Neural progenitor cell (in vitro differentiated cells): ENCODE measurements at regions not wholly inside any gene's neighbourhood (a gene's known extent, or its start where the extent isn't known, plus 50 kb on each side); places are given as distances from the start of the nearest gene placed in this dataset.
A peak's percentile ranks its signal among the peaks of the same experiment; 100 is the strongest.
"Not testable (repeated sequence)": the region's sequence is repeated elsewhere in the genome, so short reads cannot be mapped to it uniquely, and the experiment has no call there.

Experiments used
- DNase-seq: peaks from one replicate; pipeline ENCODE4 v3.0.0-alpha.2; 2016; ENCODE audit warnings: low spot score
- H2AFZ ChIP-seq: fragments of 200-600 bp; sonication (generic); replicated peaks from 2 replicates; pipeline ENCODE4 v1.6.1; 2016; ENCODE audit warnings: antibody characterized with exemption
- H3F3A ChIP-seq: fragments of 200-600 bp; sonication (generic); 2 replicates; pipeline ENCODE4 v1.6.1; 2016; ENCODE audit warnings: antibody characterized with exemption, low read depth
- H3K27ac ChIP-seq: fragments of 200-600 bp; sonication (generic); 2 replicates; pipeline ENCODE4 v1.5.1; 2016; ENCODE audit warnings: mild to moderate bottlenecking
- H3K27me3 ChIP-seq: fragments of 200-600 bp; sonication (generic); 2 replicates; pipeline ENCODE4 v1.6.1; 2016; ENCODE audit warnings: mild to moderate bottlenecking, moderate library complexity
- H3K36me3 ChIP-seq: fragments of 200-600 bp; sonication (generic); 2 replicates; pipeline ENCODE4 v1.5.1; 2016
- H3K4me1 ChIP-seq: fragments of 200-600 bp; sonication (generic); 2 replicates; pipeline ENCODE4 v1.6.1; 2016; ENCODE audit warnings: mixed run types
- H3K4me2 ChIP-seq: fragments of 200-600 bp; sonication (generic); 2 replicates; pipeline ENCODE4 v1.6.1; 2016
- H3K4me3 ChIP-seq: fragments of 200-600 bp; sonication (generic); 2 replicates; pipeline ENCODE4 v1.5.1; 2016
- H3K79me2 ChIP-seq: fragments of 200-600 bp; sonication (generic); 2 replicates; pipeline ENCODE4 v1.6.1; 2016; ENCODE audit warnings: low read depth
- H3K9ac ChIP-seq: fragments of 200-600 bp; sonication (generic); 2 replicates; pipeline ENCODE4 v1.6.1; 2016
- H3K9me3 ChIP-seq: fragments of 200-600 bp; sonication (generic); 2 replicates; pipeline ENCODE4 v1.5.1; 2016; ENCODE audit warnings: low read depth
- H4K20me1 ChIP-seq: fragments of 200-600 bp; sonication (generic); 2 replicates; pipeline ENCODE4 v1.6.1; 2016; ENCODE audit warnings: low read depth
- H3K27ac Mint-ChIP-seq: 3 replicates; pipeline ENCODE4 v1.8.0; 2021; ENCODE audit warnings: mixed read lengths
- H3K27me3 Mint-ChIP-seq: 2 replicates; pipeline ENCODE4 v1.8.0; 2022; ENCODE audit warnings: low read depth, mild to moderate bottlenecking, inconsistent platforms, moderate library complexity, mixed read lengths; ENCODE audit not compliant: insufficient read depth
- H3K36me3 Mint-ChIP-seq: 3 replicates; pipeline ENCODE4 v1.8.0; 2021; ENCODE audit warnings: mixed read lengths
- H3K4me1 Mint-ChIP-seq: 3 replicates; pipeline ENCODE4 v1.8.0; 2021; ENCODE audit warnings: mixed read lengths
- H3K4me3 Mint-ChIP-seq: 3 replicates; pipeline ENCODE4 v1.8.0; 2021; ENCODE audit warnings: mild to moderate bottlenecking, moderate library complexity, mixed read lengths
- H3K9me3 Mint-ChIP-seq: 3 replicates; pipeline ENCODE4 v1.8.0; 2020; ENCODE audit warnings: mixed read lengths
- CTCF ChIP-seq: fragments of 200-600 bp; sonication (generic); IDR thresholded peaks from 2 replicates; pipeline ENCODE4 v1.5.1; 2017; ENCODE audit warnings: antibody characterized with exemption, mild to moderate bottlenecking
- EZH2 ChIP-seq: fragments of 200-600 bp; sonication (generic); IDR thresholded peaks from 2 replicates; pipeline ENCODE4 v1.6.1; 2017; ENCODE audit warnings: antibody characterized with exemption, mild to moderate bottlenecking, moderate library complexity
- EZH2phosphoT487 ChIP-seq: fragments of 200-600 bp; sonication (generic); IDR thresholded peaks from 2 replicates; pipeline ENCODE4 v1.6.1; 2017; ENCODE audit warnings: antibody characterized with exemption

DNA sequence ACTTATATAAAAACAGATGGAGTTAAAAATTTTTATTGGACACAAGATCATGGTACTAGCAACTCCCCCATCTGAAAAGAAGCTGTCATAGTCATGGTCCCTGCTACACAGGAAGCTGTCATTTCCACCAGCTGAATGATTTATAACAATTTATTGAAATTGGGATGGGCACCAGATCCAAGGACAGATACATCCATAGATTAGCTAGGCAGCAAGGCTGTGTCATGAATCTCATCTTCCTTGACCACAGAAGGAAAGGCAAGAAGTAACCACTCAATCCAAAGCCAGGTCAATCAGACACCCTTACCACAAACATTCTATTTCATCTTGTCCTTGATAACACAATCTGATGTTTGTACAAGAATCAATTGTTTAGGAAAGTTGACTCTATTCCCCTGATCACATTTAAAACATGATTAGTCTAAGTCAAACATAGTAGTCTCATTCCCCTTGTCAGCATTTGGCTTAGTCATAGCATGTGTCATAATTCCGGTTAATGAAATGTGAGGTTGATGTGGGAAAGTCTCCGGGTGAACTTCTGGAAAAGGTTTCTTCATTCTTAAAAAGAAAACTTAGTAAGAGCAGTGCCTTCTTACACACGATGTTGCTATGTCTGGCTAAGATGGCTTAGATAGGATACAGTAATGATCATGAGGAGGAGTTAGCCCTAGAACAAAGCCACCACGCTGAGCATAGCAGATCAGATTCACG is 462.6 kb upstream of the PAPPA start:
- Histone ChIP-seq H3K4me2 (no peak overlapping the region), H3F3A (no peaks in the 10 kb centered on the region), H3K36me3 (no peaks in the 10 kb centered on the region), H3K9ac (no peak overlapping the region), H3K4me3 (no peak overlapping the region), H4K20me1 (no peaks in the 10 kb centered on the region), H2AFZ (no peak overlapping the region), H3K9me3 (no peaks in the 10 kb centered on the region), H3K4me1 (peaks cover 4% of the 10 kb centered on the region), H3K79me2 (no peaks in the 10 kb centered on the region), H3K27me3 (no peaks in the 10 kb centered on the region), H3K27ac (no peak overlapping the region)
- no peaks in the 10 kb centered on the region for H3K4me1 Mint-ChIP-seq
- H3K27me3 Mint-ChIP-seq, result peaks cover 2% of the 10 kb centered on the region
- H3K9me3 Mint-ChIP-seq, result no peaks in the 10 kb centered on the region
- TF ChIP-seq EZH2phosphoT487 (no peak), EZH2 (no peak), CTCF (no peak)
- no peak for DNase-seq
- no peak overlapping the region for H3K27ac Mint-ChIP-seq
- H3K4me3 Mint-ChIP-seq, result no peak overlapping the region
- H3K36me3 Mint-ChIP-seq, result no peaks in the 10 kb centered on the region

- no peaks in the 10 kb centered on the region for H3K9me3 ChIP-seq
- DNase-seq, result no peak
- no peak overlapping the region for H3K4me2 ChIP-seq
- Mint-ChIP-seq H3K27ac (no peak overlapping the region), H3K4me3 (no peak overlapping the region), H3K9me3 (no peaks in the 10 kb centered on the region), H3K27me3 (peaks cover 3% of the 10 kb centered on the region), H3K36me3 (no peaks in the 10 kb centered on the region), H3K4me1 (no peaks in the 10 kb centered on the region)
- H3K4me3 ChIP-seq, result no peak overlapping the region
- H4K20me1 ChIP-seq, result no peaks in the 10 kb centered on the region
- H2AFZ ChIP-seq, result no peak overlapping the region
- no peaks in the 10 kb centered on the region for H3F3A ChIP-seq
- peaks cover 4% of the 10 kb centered on the region for H3K4me1 ChIP-seq
- H3K27ac ChIP-seq, result no peak overlapping the region
- no peak overlapping the region for H3K9ac ChIP-seq
- TF ChIP-seq CTCF (no peak), EZH2phosphoT487 (no peak), EZH2 (no peak)
- no peaks in the 10 kb centered on the region for H3K36me3 ChIP-seq
- no peaks in the 10 kb centered on the region for H3K27me3 ChIP-seq
- no peaks in the 10 kb centered on the region for H3K79me2 ChIP-seq
Measured at GRCh38 chr9:115691693-115692092, 461.9 kb upstream of the PAPPA start.

DNA sequence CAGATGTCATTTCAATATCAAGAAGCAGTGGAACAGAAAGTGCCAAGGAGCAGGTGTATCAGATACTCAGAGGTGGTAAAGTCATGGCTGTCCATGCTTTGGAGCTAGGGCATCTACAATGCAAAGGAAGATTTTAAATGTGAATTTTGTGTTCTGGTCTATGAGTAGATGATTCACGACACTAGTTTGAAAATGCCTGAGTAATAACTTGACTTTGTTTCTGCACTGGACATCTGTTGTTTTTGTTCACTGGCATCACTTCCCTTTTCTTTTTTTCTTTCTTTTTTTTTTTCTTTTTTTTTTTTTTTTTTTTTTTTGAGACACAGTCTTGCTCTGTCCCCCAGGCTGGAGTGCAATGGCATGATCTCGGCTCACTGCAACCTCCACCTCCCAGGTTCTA is 460.7 kb upstream of the PAPPA start:
- H3K4me3 ChIP-seq, H3K4me1 ChIP-seq, H3K36me3 Mint-ChIP-seq, H2AFZ ChIP-seq, H3K9ac ChIP-seq, H3K4me1 Mint-ChIP-seq, H3K79me2 ChIP-seq, H3K27me3 Mint-ChIP-seq, H3K27me3 ChIP-seq, DNase-seq, H3K9me3 ChIP-seq, H3K4me3 Mint-ChIP-seq, H3K27ac ChIP-seq, H3K27ac Mint-ChIP-seq, H3K9me3 Mint-ChIP-seq, H4K20me1 ChIP-seq, H3F3A ChIP-seq, H3K36me3 ChIP-seq, H3K4me2 ChIP-seq: not testable (repeated sequence)

GRCh38 chr9:115694014-115694413 is 459.6 kb upstream of the PAPPA start:
- Mint-ChIP-seq H3K4me1 (no peaks in the 10 kb centered on the region), H3K36me3 (no peaks in the 10 kb centered on the region), H3K9me3 (no peaks in the 10 kb centered on the region), H3K27me3 (peaks cover 3% of the 10 kb centered on the region), H3K27ac (no peak overlapping the region), H3K4me3 (no peak overlapping the region)
- Histone ChIP-seq H3K4me2 (no peak overlapping the region), H3K36me3 (no peaks in the 10 kb centered on the region), H3K9me3 (no peaks in the 10 kb centered on the region), H4K20me1 (no peaks in the 10 kb centered on the region), H3K79me2 (no peaks in the 10 kb centered on the region), H3K27me3 (no peaks in the 10 kb centered on the region), H3K4me1 (peaks cover 3% of the 10 kb centered on the region), H3F3A (no peaks in the 10 kb centered on the region), H3K27ac (no peak overlapping the region), H3K9ac (no peak overlapping the region), H2AFZ (no peak overlapping the region), H3K4me3 (no peak overlapping the region)
- DNase-seq, result peak; percentile 73
- TF ChIP-seq EZH2phosphoT487 (no peak), EZH2 (no peak), CTCF (peak; percentile 63)
